H1 (cell line): ENCODE measurements at regions not wholly inside any gene's neighbourhood (a gene's known extent, or its start where the extent isn't known, plus 50 kb on each side); places are given as distances from the start of the nearest gene placed in this dataset.

ENCODE experiments used
- CTCF ChIA-PET: fragments of 300-600 bp; sonication (Branson Sonifier 250); formaldehyde crosslinking; loops from one replicate; lab custom pipeline; 2021; ENCODE audit not compliant: partially characterized antibody; lab: Charles Lee
- POLR2A ChIA-PET: fragments of 300-600 bp; sonication (Branson Sonifier 250); formaldehyde crosslinking; loops from one replicate; lab custom pipeline; 2021; ENCODE audit warnings: inconsistent platforms; ENCODE audit not compliant: partially characterized antibody; lab: Charles Lee
- DNase-seq, 2 experiments: peaks; one replicate each; pipeline versions ENCODE4 v3.0.0 to v3.0.0-alpha.2; 2010 to 2022; ENCODE audit warnings: low spot score in 2 of 2, low read depth in 1 of 2, mixed read lengths in 1 of 2
- FAIRE-seq: peaks from 2 replicates; lab custom pipeline; 2011; peaks lifted over from hg19 to GRCh38; lab: Jason Lieb, UNC
- H2AFZ ChIP-seq: 2 replicates; pipeline ENCODE4 v1.8.1; 2012; ENCODE audit warnings: low read length, inconsistent platforms
- H2AK5ac ChIP-seq: 2 replicates; pipeline ENCODE4 v1.6.1; 2013; ENCODE audit warnings: low read depth, low read length
- H2BK120ac ChIP-seq: replicated peaks from 2 replicates; pipeline ENCODE3; 2013; ENCODE audit warnings: low read depth, low read length, inconsistent platforms
- H2BK12ac ChIP-seq: 2 replicates; pipeline ENCODE4 v1.6.1; 2013; ENCODE audit warnings: low read depth, low read length
- H2BK15ac ChIP-seq: 2 replicates; pipeline ENCODE4 v1.6.1; 2013; ENCODE audit warnings: low read length
- H2BK20ac ChIP-seq: 2 replicates; pipeline ENCODE4 v1.6.1; 2013; ENCODE audit warnings: low read length
- H2BK5ac ChIP-seq: 2 replicates; pipeline ENCODE4 v1.6.1; 2013; ENCODE audit warnings: low read depth, low read length
- H3K14ac ChIP-seq: 2 replicates; pipeline ENCODE4 v1.6.1; 2013; ENCODE audit warnings: inconsistent platforms; ENCODE audit not compliant: insufficient read length
- H3K18ac ChIP-seq: 2 replicates; pipeline ENCODE4 v1.6.1; 2013; ENCODE audit warnings: low read length; ENCODE audit errors: extremely low read depth
- H3K23ac ChIP-seq: 2 replicates; pipeline ENCODE4 v1.6.1; 2013; ENCODE audit warnings: inconsistent platforms; ENCODE audit not compliant: insufficient read length
- H3K23me2 ChIP-seq: 2 replicates; pipeline ENCODE4 v1.6.1; 2013; ENCODE audit warnings: low read depth, low read length
- H3K27ac ChIP-seq: 2 replicates; pipeline ENCODE4 v1.6.1; 2011; ENCODE audit warnings: low read depth, low read length, inconsistent platforms
- H3K27me3 ChIP-seq, 4 experiments: replicated peaks in 1 of 4; 1 replicate in 1 of 4; 2 replicates in 3 of 4; pipeline versions ENCODE4 v1.6.1 to v1.8.1; 2011 to 2013; ENCODE audit warnings: low read length in 3 of 4, mild to moderate bottlenecking in 3 of 4, inconsistent platforms in 2 of 4, mixed read lengths in 2 of 4, moderate library complexity in 1 of 4; ENCODE audit not compliant: control insufficient read depth in 3 of 4, insufficient read depth in 3 of 4; ENCODE audit errors: extremely low read depth in 1 of 4
- H3K36me3 ChIP-seq, 4 experiments: 2 replicates each; pipeline versions ENCODE4 v1.6.1 to v1.8.1; 2011 to 2013; ENCODE audit warnings: mild to moderate bottlenecking in 4 of 4, low read length in 3 of 4, moderate library complexity in 2 of 4, control low read depth in 1 of 4, inconsistent platforms in 1 of 4; ENCODE audit not compliant: insufficient read depth in 4 of 4, control insufficient read depth in 2 of 4
- H3K4ac ChIP-seq: replicated peaks from 2 replicates; pipeline ENCODE3; 2013; ENCODE audit warnings: low read length, low read depth, mixed read lengths, inconsistent platforms; ENCODE audit not compliant: insufficient read length
- H3K4me1 ChIP-seq, 4 experiments: replicated peaks in 1 of 4; 1 replicate in 1 of 4; 2 replicates in 3 of 4; pipeline versions ENCODE4 v1.6.1 to v1.8.1; 2011 to 2013; ENCODE audit warnings: low read length in 3 of 4, inconsistent platforms in 2 of 4, mixed read lengths in 1 of 4; ENCODE audit not compliant: insufficient read depth in 4 of 4, control insufficient read depth in 3 of 4
- H3K4me2 ChIP-seq, 2 experiments: 2 replicates each; pipeline versions ENCODE4 v1.6.1 to v1.8.1; 2011 to 2013; ENCODE audit warnings: low read depth in 2 of 2, low read length in 2 of 2, control low read depth in 1 of 2, inconsistent platforms in 1 of 2, mild to moderate bottlenecking in 1 of 2; ENCODE audit not compliant: insufficient read depth in 1 of 2
- H3K4me3 ChIP-seq, 4 experiments: fragments of 200-600, 300-600 bp in 1 of 4; sonication (generic), shearing (Covaris generic), sonication (Bioruptor Twin) in 1 of 4; 2 replicates each; pipeline versions ENCODE4 v1.5.1 to v1.8.1; 2011 to 2016; ENCODE audit warnings: low read length in 4 of 4, low read depth in 3 of 4, control low read depth in 2 of 4, inconsistent platforms in 2 of 4, mild to moderate bottlenecking in 2 of 4, mixed read lengths in 1 of 4, moderate library complexity in 1 of 4; ENCODE audit not compliant: insufficient read depth in 2 of 4; ENCODE audit errors: extremely low read depth in 1 of 4
- H3K56ac ChIP-seq: replicated peaks from 2 replicates; pipeline ENCODE3; 2013; ENCODE audit warnings: low read depth, mild to moderate bottlenecking, mixed read lengths, low read length, inconsistent platforms; ENCODE audit not compliant: insufficient read length
- H3K79me1 ChIP-seq: 2 replicates; pipeline ENCODE4 v1.6.1; 2013; ENCODE audit warnings: low read depth, low read length, control low read depth
- H3K79me2 ChIP-seq, 2 experiments: 2 replicates each; pipeline versions ENCODE4 v1.6.1 to v1.8.1; 2012 to 2013; ENCODE audit warnings: low read length in 2 of 2, mild to moderate bottlenecking in 2 of 2, inconsistent platforms in 1 of 2; ENCODE audit not compliant: insufficient read depth in 2 of 2, control insufficient read depth in 1 of 2
- H3K9ac ChIP-seq, 4 experiments: replicated peaks in 1 of 4; 1 replicate in 1 of 4; 2 replicates in 3 of 4; pipeline versions ENCODE4 v1.6.1 to v1.8.1; 2011 to 2013; ENCODE audit warnings: low read depth in 3 of 4, low read length in 3 of 4, control low read depth in 2 of 4, mild to moderate bottlenecking in 2 of 4, moderate library complexity in 2 of 4, inconsistent platforms in 1 of 4; ENCODE audit errors: extremely low read depth in 1 of 4
- H3K9me3 ChIP-seq, 2 experiments: 2 replicates each; pipeline versions ENCODE4 v1.6.1 to v1.8.1; 2012 to 2013; ENCODE audit warnings: mild to moderate bottlenecking in 2 of 2, moderate library complexity in 2 of 2, control low read depth in 1 of 2, inconsistent platforms in 1 of 2, low read depth in 1 of 2, low read length in 1 of 2, mixed read lengths in 1 of 2; ENCODE audit not compliant: insufficient read depth in 2 of 2
- H4K20me1 ChIP-seq, 2 experiments: replicated peaks in 1 of 2; 2 replicates each; pipeline versions ENCODE3 to v1.8.1; 2011 to 2013; ENCODE audit warnings: inconsistent platforms in 2 of 2, low read length in 2 of 2, mild to moderate bottlenecking in 1 of 2; ENCODE audit not compliant: insufficient read depth in 2 of 2, control insufficient read depth in 1 of 2
- H4K5ac ChIP-seq: 2 replicates; pipeline ENCODE4 v1.6.1; 2013; ENCODE audit warnings: low read length, low read depth, mixed read lengths, inconsistent platforms; ENCODE audit not compliant: insufficient read length
- H4K8ac ChIP-seq: 2 replicates; pipeline ENCODE4 v1.8.0; 2013; ENCODE audit warnings: mild to moderate bottlenecking, moderate library complexity, low read length, inconsistent platforms; ENCODE audit not compliant: insufficient read depth; ENCODE audit errors: extremely low read depth
- H4K91ac ChIP-seq: replicated peaks from 2 replicates; pipeline ENCODE3; 2013; ENCODE audit warnings: low read length, mixed read lengths, inconsistent platforms; ENCODE audit not compliant: insufficient read length
- BACH1 ChIP-seq: IDR thresholded peaks from 2 replicates; pipeline ENCODE4 v1.6.1; 2012; ENCODE audit warnings: low read length, improper control_type of control experiment
- BCL11A ChIP-seq, 2 experiments: IDR thresholded peaks; one replicate each; pipeline ENCODE4 v1.6.1; 2011; ENCODE audit warnings: low read depth in 2 of 2, low read length in 2 of 2, mild to moderate bottlenecking in 2 of 2
- CBX5 ChIP-seq: fragments of 300-800, 300-1000 bp; sonication (generic); IDR thresholded peaks from 2 replicates; pipeline ENCODE4 v1.7.1; 2016; ENCODE audit warnings: antibody characterized with exemption, low read length, low read depth
- CHD1 ChIP-seq: IDR thresholded peaks from 2 replicates; pipeline ENCODE4 v1.6.1; 2012; ENCODE audit warnings: low read depth, low read length, improper control_type of control experiment
- CHD2 ChIP-seq: IDR thresholded peaks from 2 replicates; pipeline ENCODE4 v1.6.1; 2012; ENCODE audit warnings: low read length, improper control_type of control experiment
- CTBP2 ChIP-seq: IDR thresholded peaks from 2 replicates; pipeline ENCODE4 v1.7.0; 2011; ENCODE audit warnings: borderline replicate concordance, mild to moderate bottlenecking, moderate library complexity, mixed read lengths, low read length; ENCODE audit not compliant: insufficient read depth, insufficient read length
- JUND ChIP-seq: IDR thresholded peaks from 2 replicates; pipeline ENCODE4 v1.6.1; 2011; ENCODE audit warnings: mild to moderate bottlenecking, improper control_type of control experiment, low read length
- MAFK ChIP-seq: IDR thresholded peaks from 2 replicates; pipeline ENCODE4 v1.6.1; 2012; ENCODE audit warnings: low read depth, mild to moderate bottlenecking, improper control_type of control experiment, low read length
- NANOG ChIP-seq: IDR thresholded peaks from 2 replicates; pipeline ENCODE4 v1.6.1; 2011; ENCODE audit warnings: low read length, low read depth, mild to moderate bottlenecking, inconsistent platforms; ENCODE audit not compliant: insufficient read depth, poor library complexity, severe bottlenecking
- PHF8 ChIP-seq: fragments of 200-600 bp; sonication (generic); conservative IDR thresholded peaks from 2 replicates; pipeline ENCODE4 v1.7.1; 2012; ENCODE audit warnings: low read depth, mild to moderate bottlenecking, inconsistent platforms, low read length, moderate library complexity
- POLR2AphosphoS5 ChIP-seq: IDR thresholded peaks from 2 replicates; pipeline ENCODE4 v1.6.1; 2011; ENCODE audit warnings: low read depth, low read length
- RXRA ChIP-seq: IDR thresholded peaks from 2 replicates; pipeline ENCODE4 v1.6.1; 2011; ENCODE audit warnings: low read depth, mild to moderate bottlenecking, low read length, moderate library complexity; ENCODE audit not compliant: insufficient read depth
- SIRT6 ChIP-seq: IDR thresholded peaks from one replicate; pipeline ENCODE4 v1.7.1; 2012; ENCODE audit warnings: low read length, inconsistent platforms
- SIX5 ChIP-seq: IDR thresholded peaks from 2 replicates; pipeline ENCODE4 v1.6.1; 2011; ENCODE audit warnings: mild to moderate bottlenecking, low read depth, low read length
- TBP ChIP-seq: IDR thresholded peaks from 2 replicates; pipeline ENCODE4 v1.6.1; 2011; ENCODE audit warnings: low read depth, low read length, improper control_type of control experiment
- WGBS, 2 experiments: shearing (Covaris generic) in 1 of 2; methylation state at CpG; one replicate each; pipeline versions ENCODE4 v1.1.6 to v1.1.7; 2013 to 2015; ENCODE audit warnings: low lambda C conversion rate in 2 of 2, mixed read lengths in 2 of 2, inconsistent platforms in 1 of 2, low coverage in 1 of 2, missing lambda C conversion rate in 1 of 2; ENCODE audit not compliant: insufficient replicate concordance in 2 of 2, insufficient coverage in 1 of 2, insufficient read length in 1 of 2; ENCODE audit errors: extremely low coverage in 1 of 2, missing lambda C conversion rate in 1 of 2; 5-methylcytosine and 5-hydroxymethylcytosine counted together

GRCh38 chr7:98681951-98682350 lies 64.9 kb downstream of the NPTX2 start:
- Histone ChIP-seq H4K5ac (no peak overlapping the region), H4K8ac (no peak overlapping the region), H3K23me2 (no peaks in the 10 kb centered on the region; the same call in 1 of the 2 replicates), H2BK20ac (no peak overlapping the region), H2BK5ac (no peak overlapping the region), H3K9me3 (no peaks in the 10 kb centered on the region), H2BK12ac (no peak overlapping the region), H3K14ac (no peak overlapping the region), H4K91ac (no peak overlapping the region), H3K4me1 (no peaks in the 10 kb centered on the region), H3K4me2 (no peak overlapping the region), H3K18ac (no peak overlapping the region), H3K4me3 (no peak overlapping the region), H3K27ac (no peak overlapping the region), H3K23ac (no peak overlapping the region), H2BK120ac (no peak overlapping the region), H2AK5ac (no peak overlapping the region), H3K27me3 (no peaks in the 10 kb centered on the region; a peak in 1 of 7 replicates), H3K36me3 (no peaks in the 10 kb centered on the region; a peak in 1 of 8 replicates), H4K20me1 (no peaks in the 10 kb centered on the region), H3K4ac (no peak overlapping the region), H2BK15ac (no peak overlapping the region), H3K79me2 (no peaks in the 10 kb centered on the region), H3K56ac (no peak overlapping the region), H2AFZ (no peak overlapping the region), H3K9ac (no peak overlapping the region), H3K79me1 (no peaks in the 10 kb centered on the region)
- FAIRE-seq (no peak), DNase-seq (no peak)
- WGBS, 2 experiments = 89% methylated on average over 13 of the region's 15 CpGs; no CpG with 5 or more reads in 1 of the 2 experiments
- ChIA-PET CTCF (interaction anchor here (0.8 to 0.9 kb wide), 2 partner anchors 34 to 248 kb away, joined by 3 read pairs; no protein-coding TSS in a partner anchor), POLR2A (no interaction called here)
- TF ChIP-seq CHD2 (no peak), SIX5 (no peak), NANOG (no peak), RXRA (no peak), CHD1 (no peak), BACH1 (no peak), POLR2AphosphoS5 (no peak), SIRT6 (no peak), PHF8 (no peak), CBX5 (no peak), JUND (no peak), BCL11A (IDR thresholded peaks at IDR 0.05; ENCODE audit: low read depth in 2 of 2, low read length in 2 of 2) (no peak), MAFK (no peak), TBP (no peak), CTBP2 (no peak)
